DOHH2 (cell line): ENCODE measurements at regions not wholly inside any gene's neighbourhood (a gene's known extent, or its start where the extent isn't known, plus 50 kb on each side); places are given as distances from the start of the nearest gene placed in this dataset.

ENCODE experiments used
- H3F3A ChIP-seq: fragments of 200-600 bp; sonication (generic), shearing (Covaris generic); 2 replicates; pipeline ENCODE4 v1.6.0; 2016; ENCODE audit warnings: antibody characterized with exemption, mild to moderate bottlenecking; ENCODE audit not compliant: control insufficient read depth, insufficient read depth
- H3K27ac ChIP-seq: fragments of 200-600 bp; sonication (generic); 2 replicates; pipeline ENCODE4 v1.5.1; 2014; ENCODE audit warnings: low read depth, mild to moderate bottlenecking, low read length, moderate library complexity
- H3K27me3 ChIP-seq: fragments of 200-600 bp; sonication (generic); 2 replicates; pipeline ENCODE4 v1.6.1; 2014; ENCODE audit warnings: mild to moderate bottlenecking, low read length, mixed read lengths; ENCODE audit not compliant: control insufficient read depth
- H3K36me3 ChIP-seq: fragments of 200-600 bp; sonication (generic); 2 replicates; pipeline ENCODE4 v1.6.1; 2014; ENCODE audit warnings: mild to moderate bottlenecking, low read length, moderate library complexity, mixed read lengths; ENCODE audit not compliant: control insufficient read depth
- H3K4me1 ChIP-seq: fragments of 200-600 bp; sonication (generic); 2 replicates; pipeline ENCODE4 v1.6.1; 2014; ENCODE audit warnings: mild to moderate bottlenecking, low read length, mixed read lengths; ENCODE audit not compliant: control insufficient read depth
- H3K4me2 ChIP-seq: fragments of 200-600 bp; sonication (generic); 2 replicates; pipeline ENCODE4 v1.6.0; 2014; ENCODE audit warnings: mild to moderate bottlenecking, low read length, moderate library complexity
- H3K4me3 ChIP-seq: fragments of 200-600 bp; sonication (generic); 2 replicates; pipeline ENCODE4 v1.5.1; 2014; ENCODE audit warnings: mild to moderate bottlenecking, low read length, mixed read lengths
- H3K79me2 ChIP-seq: fragments of 200-600 bp; sonication (generic); 2 replicates; pipeline ENCODE4 v1.6.1; 2014; ENCODE audit warnings: mild to moderate bottlenecking, low read length, mixed read lengths; ENCODE audit not compliant: control insufficient read depth
- H3K9me2 ChIP-seq: fragments of 200-600 bp; sonication (generic); replicated peaks from 2 replicates; pipeline ENCODE4 v1.6.1; 2014; ENCODE audit warnings: mild to moderate bottlenecking, low read length, mixed read lengths; ENCODE audit not compliant: control insufficient read depth
- H3K9me3 ChIP-seq: fragments of 200-600 bp; sonication (generic); 2 replicates; pipeline ENCODE4 v1.6.1; 2014; ENCODE audit warnings: antibody characterized with exemption, low read length, mixed read lengths; ENCODE audit not compliant: control insufficient read depth, insufficient read depth
- H4K20me1 ChIP-seq: fragments of 200-600 bp; sonication (generic); 2 replicates; pipeline ENCODE4 v1.6.0; 2014; ENCODE audit warnings: low read depth, mild to moderate bottlenecking, antibody characterized with exemption, low read length, moderate library complexity; ENCODE audit not compliant: control insufficient read depth, insufficient read depth
- EZH2phosphoT487 ChIP-seq: fragments of 200-600 bp; sonication (generic); IDR thresholded peaks from 2 replicates; pipeline ENCODE4 v1.6.1; 2017; ENCODE audit warnings: borderline replicate concordance, mild to moderate bottlenecking, antibody characterized with exemption, low read length, moderate library complexity, mixed read lengths
- TF ChIP-seq, protein P1 (sequence below): fragments of 200-600 bp; sonication (generic); IDR thresholded peaks from one replicate; pipeline ENCODE4 v1.5.1; 2014; ENCODE audit warnings: antibody characterized with exemption, mild to moderate bottlenecking, low read depth, low read length; ENCODE audit not compliant: poor library complexity, severe bottlenecking

GRCh38 chr14:98136012-98136789 lies 1135.8 kb downstream of the BCL11B start:
- Histone ChIP-seq H3K27me3 (no peaks in the 10 kb centered on the region), H3K4me3 (no peak overlapping the region), H3K9me2 (no peaks in the 10 kb centered on the region), H3K4me2 (no peak overlapping the region), H4K20me1 (no peaks in the 10 kb centered on the region), H3K27ac (no peak overlapping the region), H3K9me3 (no peaks in the 10 kb centered on the region), H3F3A (no peaks in the 10 kb centered on the region), H3K36me3 (no peaks in the 10 kb centered on the region), H3K4me1 (no peaks in the 10 kb centered on the region), H3K79me2 (no peaks in the 10 kb centered on the region)
- TF ChIP-seq EZH2phosphoT487 = no peak
- TF ChIP-seq, protein P1, sequence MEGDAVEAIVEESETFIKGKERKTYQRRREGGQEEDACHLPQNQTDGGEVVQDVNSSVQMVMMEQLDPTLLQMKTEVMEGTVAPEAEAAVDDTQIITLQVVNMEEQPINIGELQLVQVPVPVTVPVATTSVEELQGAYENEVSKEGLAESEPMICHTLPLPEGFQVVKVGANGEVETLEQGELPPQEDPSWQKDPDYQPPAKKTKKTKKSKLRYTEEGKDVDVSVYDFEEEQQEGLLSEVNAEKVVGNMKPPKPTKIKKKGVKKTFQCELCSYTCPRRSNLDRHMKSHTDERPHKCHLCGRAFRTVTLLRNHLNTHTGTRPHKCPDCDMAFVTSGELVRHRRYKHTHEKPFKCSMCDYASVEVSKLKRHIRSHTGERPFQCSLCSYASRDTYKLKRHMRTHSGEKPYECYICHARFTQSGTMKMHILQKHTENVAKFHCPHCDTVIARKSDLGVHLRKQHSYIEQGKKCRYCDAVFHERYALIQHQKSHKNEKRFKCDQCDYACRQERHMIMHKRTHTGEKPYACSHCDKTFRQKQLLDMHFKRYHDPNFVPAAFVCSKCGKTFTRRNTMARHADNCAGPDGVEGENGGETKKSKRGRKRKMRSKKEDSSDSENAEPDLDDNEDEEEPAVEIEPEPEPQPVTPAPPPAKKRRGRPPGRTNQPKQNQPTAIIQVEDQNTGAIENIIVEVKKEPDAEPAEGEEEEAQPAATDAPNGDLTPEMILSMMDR = no peak

- no peaks in the 10 kb centered on the region for H3K9me3 ChIP-seq
- H3K9me2 ChIP-seq = no peaks in the 10 kb centered on the region
- no peak overlapping the region for H3K27ac ChIP-seq
- no peak overlapping the region for H3K4me3 ChIP-seq
- TF ChIP-seq, protein P1 = no peak
- TF ChIP-seq EZH2phosphoT487 = no peak
- H3F3A ChIP-seq = no peaks in the 10 kb centered on the region
- H3K27me3 ChIP-seq = no peaks in the 10 kb centered on the region
- no peak overlapping the region for H3K4me2 ChIP-seq
- H3K36me3 ChIP-seq = no peaks in the 10 kb centered on the region
- H3K79me2 ChIP-seq = no peaks in the 10 kb centered on the region
- no peaks in the 10 kb centered on the region for H4K20me1 ChIP-seq
- H3K4me1 ChIP-seq = no peaks in the 10 kb centered on the region
Observed at GRCh38 chr14:98137131-98138025, 1134.6 kb downstream of the BCL11B start.

DNA sequence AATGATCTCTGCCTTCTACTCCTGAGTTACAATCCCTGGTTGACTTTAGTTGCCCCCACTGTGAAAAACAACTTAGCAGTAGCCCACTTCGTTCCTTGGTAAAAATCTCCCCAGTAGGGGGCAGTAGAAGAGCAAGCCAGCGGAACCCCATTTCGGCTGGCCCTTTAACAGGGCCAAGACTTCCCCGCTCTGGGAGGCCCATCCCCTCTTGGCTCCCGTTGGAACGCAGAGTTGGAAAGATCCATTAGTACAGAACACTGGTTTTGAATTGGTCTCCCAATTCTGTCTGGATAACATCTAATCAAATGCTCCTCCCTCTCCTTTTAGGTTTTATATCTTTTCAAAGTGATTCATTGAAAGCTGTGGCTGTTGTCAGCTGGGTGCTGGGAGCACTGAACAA lies 1133.3 kb downstream of the BCL11B start:
- H3K4me1 ChIP-seq = no peaks in the 10 kb centered on the region
- H3K9me3 ChIP-seq = no peaks in the 10 kb centered on the region
- H4K20me1 ChIP-seq = no peaks in the 10 kb centered on the region
- H3K9me2 ChIP-seq = no peaks in the 10 kb centered on the region
- H3K4me2 ChIP-seq = no peak overlapping the region
- no peak overlapping the region for H3K4me3 ChIP-seq
- TF ChIP-seq, protein P1 = peak; percentile 74
- no peak for TF ChIP-seq EZH2phosphoT487
- H3K36me3 ChIP-seq = no peaks in the 10 kb centered on the region
- no peaks in the 10 kb centered on the region for H3K27me3 ChIP-seq
- no peaks in the 10 kb centered on the region for H3K79me2 ChIP-seq
- H3K27ac ChIP-seq = no peak overlapping the region
- H3F3A ChIP-seq = no peaks in the 10 kb centered on the region
